Ishikawa (cell line): ENCODE measurements at regions not wholly inside any gene's neighbourhood (a gene's known extent, or its start where the extent isn't known, plus 50 kb on each side); places are given as distances from the start of the nearest gene placed in this dataset.

Experiments
- CEBPB ChIP-seq: IDR thresholded peaks from 2 replicates; pipeline ENCODE4 v1.6.1; 2012
- CREB1 ChIP-seq: IDR thresholded peaks from 2 replicates; pipeline ENCODE4 v1.6.1; 2012; ENCODE audit warnings: low read depth
- EGR1 ChIP-seq: IDR thresholded peaks from 2 replicates; pipeline ENCODE4 v1.6.1; 2012
- EP300 ChIP-seq: IDR thresholded peaks from 2 replicates; pipeline ENCODE4 v1.6.1; 2012; ENCODE audit warnings: borderline replicate concordance
- FOXM1 ChIP-seq: IDR thresholded peaks from 2 replicates; pipeline ENCODE4 v1.6.1; 2012; ENCODE audit warnings: low read depth, borderline replicate concordance
- MAX ChIP-seq: IDR thresholded peaks from 2 replicates; pipeline ENCODE4 v1.6.1; 2012
- NFIC ChIP-seq: IDR thresholded peaks from 2 replicates; pipeline ENCODE4 v1.6.1; 2012
- RAD21 ChIP-seq: IDR thresholded peaks from 2 replicates; pipeline ENCODE4 v1.6.1; 2012; ENCODE audit warnings: low read depth
- REST ChIP-seq: IDR thresholded peaks from 2 replicates; pipeline ENCODE4 v1.6.1; 2012; ENCODE audit warnings: low read depth, mild to moderate bottlenecking
- TAF1 ChIP-seq: IDR thresholded peaks from 2 replicates; pipeline ENCODE4 v1.6.1; 2012; ENCODE audit warnings: low read depth, mild to moderate bottlenecking
- TCF12 ChIP-seq: IDR thresholded peaks from 2 replicates; pipeline ENCODE4 v1.6.1; 2012; ENCODE audit warnings: low read depth
- TEAD4 ChIP-seq: IDR thresholded peaks from 2 replicates; pipeline ENCODE4 v1.6.1; 2012
- USF1 ChIP-seq: IDR thresholded peaks from 2 replicates; pipeline ENCODE4 v1.6.1; 2012
- YY1 ChIP-seq: IDR thresholded peaks from 2 replicates; pipeline ENCODE4 v1.6.1; 2012; ENCODE audit warnings: low read depth
- ZBTB7A ChIP-seq: IDR thresholded peaks from 2 replicates; pipeline ENCODE4 v1.6.1; 2012; ENCODE audit warnings: low read depth

- TF ChIP-seq NFIC: no peak
- no peak for TF ChIP-seq REST
- TF ChIP-seq CEBPB: no peak
- no peak for TF ChIP-seq TAF1
- TF ChIP-seq YY1: no peak
- TF ChIP-seq EP300: no peak
- no peak for TF ChIP-seq FOXM1
- TF ChIP-seq USF1: no peak
- TF ChIP-seq ZBTB7A: no peak
- TF ChIP-seq EGR1: no peak
- TF ChIP-seq RAD21: no peak
- TF ChIP-seq TEAD4: no peak
- no peak for TF ChIP-seq MAX
- no peak for TF ChIP-seq TCF12
Measured at GRCh38 chr9:7549249-7549648, 250.3 kb downstream of the DMAC1 start.

GRCh38 chr9:7546261-7546660 is 253.3 kb downstream of the DMAC1 start:
- TF ChIP-seq CEBPB (no peak), EP300 (no peak), ZBTB7A (no peak), CREB1 (no peak), RAD21 (no peak), EGR1 (no peak), USF1 (no peak), TCF12 (no peak), TAF1 (no peak), MAX (no peak), REST (no peak), YY1 (no peak), NFIC (no peak), FOXM1 (no peak), TEAD4 (no peak)

GRCh38 chr9:7545371-7546165 is 254.0 kb downstream of the DMAC1 start:
- TF ChIP-seq TAF1: no peak
- TF ChIP-seq NFIC: no peak
- no peak for TF ChIP-seq RAD21
- TF ChIP-seq CREB1: no peak
- TF ChIP-seq CEBPB: no peak
- TF ChIP-seq MAX: no peak
- TF ChIP-seq EGR1: no peak
- TF ChIP-seq FOXM1: no peak
- TF ChIP-seq YY1: no peak
- no peak for TF ChIP-seq ZBTB7A
- TF ChIP-seq EP300: no peak
- no peak for TF ChIP-seq USF1
- TF ChIP-seq REST: no peak
- TF ChIP-seq TCF12: no peak
- no peak for TF ChIP-seq TEAD4

- no peak for TF ChIP-seq RAD21
- no peak for TF ChIP-seq TCF12
- TF ChIP-seq CREB1: no peak
Measured at GRCh38 chr9:7542693-7543092, 256.9 kb downstream of the DMAC1 start.
